ENCODE measurements at regions not wholly inside any gene's neighbourhood (a gene's known extent, or its start where the extent isn't known, plus 50 kb on each side); places are given as distances from the start of the nearest gene placed in this dataset.
"Not testable (repeated sequence)": the region's sequence is repeated elsewhere in the genome, so short reads cannot be mapped to it uniquely, and the experiment has no call there.

DNA sequence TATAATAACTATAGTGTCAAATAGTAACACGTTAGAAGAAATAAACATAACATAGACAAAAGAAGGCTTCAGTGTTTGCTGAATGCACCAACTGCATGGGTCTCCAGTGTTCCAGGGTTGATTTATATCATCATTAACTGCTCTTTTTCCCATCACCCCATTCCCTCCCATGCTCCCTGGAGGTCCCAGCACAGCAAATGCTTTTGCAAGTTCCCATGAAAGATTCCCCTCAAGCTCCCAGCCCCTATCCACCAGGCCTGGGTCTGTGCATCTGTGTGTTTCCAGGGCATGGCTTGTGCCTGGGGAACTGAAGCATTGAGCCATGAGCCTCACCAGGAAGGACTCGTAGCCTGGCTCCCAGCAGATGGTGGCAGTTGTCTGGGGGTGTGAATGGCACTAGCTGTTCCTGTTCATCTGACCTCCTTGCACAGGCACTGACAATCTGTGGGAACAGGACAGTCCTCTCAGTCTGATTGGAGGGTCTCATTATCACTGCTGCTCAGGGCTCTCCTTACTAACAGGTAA is 164.6 kb upstream of the RMP24 start:
- TF ChIP-seq, protein P1, sequence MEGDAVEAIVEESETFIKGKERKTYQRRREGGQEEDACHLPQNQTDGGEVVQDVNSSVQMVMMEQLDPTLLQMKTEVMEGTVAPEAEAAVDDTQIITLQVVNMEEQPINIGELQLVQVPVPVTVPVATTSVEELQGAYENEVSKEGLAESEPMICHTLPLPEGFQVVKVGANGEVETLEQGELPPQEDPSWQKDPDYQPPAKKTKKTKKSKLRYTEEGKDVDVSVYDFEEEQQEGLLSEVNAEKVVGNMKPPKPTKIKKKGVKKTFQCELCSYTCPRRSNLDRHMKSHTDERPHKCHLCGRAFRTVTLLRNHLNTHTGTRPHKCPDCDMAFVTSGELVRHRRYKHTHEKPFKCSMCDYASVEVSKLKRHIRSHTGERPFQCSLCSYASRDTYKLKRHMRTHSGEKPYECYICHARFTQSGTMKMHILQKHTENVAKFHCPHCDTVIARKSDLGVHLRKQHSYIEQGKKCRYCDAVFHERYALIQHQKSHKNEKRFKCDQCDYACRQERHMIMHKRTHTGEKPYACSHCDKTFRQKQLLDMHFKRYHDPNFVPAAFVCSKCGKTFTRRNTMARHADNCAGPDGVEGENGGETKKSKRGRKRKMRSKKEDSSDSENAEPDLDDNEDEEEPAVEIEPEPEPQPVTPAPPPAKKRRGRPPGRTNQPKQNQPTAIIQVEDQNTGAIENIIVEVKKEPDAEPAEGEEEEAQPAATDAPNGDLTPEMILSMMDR (conservative IDR thresholded peaks at IDR 0.05; ENCODE audit: low read depth, low read length): no peak
- no peak overlapping the region for H3K4me3 ChIP-seq (ENCODE audit: low read depth, low read length)
- DNase-seq (ENCODE audit: low read depth): no peak

- TF ChIP-seq, protein P1 (conservative IDR thresholded peaks at IDR 0.05; ENCODE audit: low read depth, low read length): no peak
These were observed 163.7 kb upstream of the RMP24 start for GRCh38 chr18:35808796-35809195.

GRCh38 chr18:35810520-35810919 is 162.0 kb upstream of the RMP24 start:
- no peak for DNase-seq (ENCODE audit: low read depth)
- H3K4me3 ChIP-seq (ENCODE audit: low read depth, low read length): no peak overlapping the region
- TF ChIP-seq, protein P1 (conservative IDR thresholded peaks at IDR 0.05; ENCODE audit: low read depth, low read length): no peak

More at GRCh38 chr18:35808796-35809195, 163.7 kb upstream of the RMP24 start:
- no peak overlapping the region for H3K4me3 ChIP-seq (ENCODE audit: low read depth, low read length)
- no peak for DNase-seq (ENCODE audit: low read depth)

DNA sequence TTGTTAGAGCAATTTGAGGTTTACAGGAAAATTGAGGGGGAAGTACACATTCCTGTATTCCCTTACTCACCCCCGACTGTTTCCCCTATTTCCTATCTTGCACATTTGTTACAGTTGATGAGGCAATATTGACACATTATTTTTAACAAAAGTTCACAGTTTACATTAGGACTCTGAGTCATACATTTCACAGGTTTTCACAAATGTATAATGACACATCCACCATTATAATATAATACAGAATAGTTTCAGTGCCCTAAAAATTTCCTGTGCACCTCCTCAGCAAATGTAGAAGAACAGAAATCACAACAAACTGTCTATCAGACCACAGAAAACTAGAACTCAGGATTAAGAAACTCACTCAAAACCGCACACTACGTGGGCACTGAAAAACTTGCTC is 160.6 kb upstream of the RMP24 start:
- DNase-seq (ENCODE audit: low read depth): no peak
- H3K4me3 ChIP-seq (ENCODE audit: low read depth, low read length): no peak overlapping the region
- TF ChIP-seq, protein P1 (conservative IDR thresholded peaks at IDR 0.05; ENCODE audit: low read depth, low read length): no peak

GRCh38 chr18:35815011-35815410 is 157.5 kb upstream of the RMP24 start:
- not testable (repeated sequence) for H3K4me3 ChIP-seq (ENCODE audit: low read depth, low read length); DNase-seq (ENCODE audit: low read depth)

- no peak overlapping the region for H3K4me3 ChIP-seq (ENCODE audit: low read depth, low read length)
- TF ChIP-seq, protein P1 (conservative IDR thresholded peaks at IDR 0.05; ENCODE audit: low read depth, low read length): no peak
- no peak for DNase-seq (ENCODE audit: low read depth)
These were observed 156.5 kb upstream of the RMP24 start for GRCh38 chr18:35816003-35816402.

GRCh38 chr18:35817604-35818352 is 154.7 kb upstream of the RMP24 start:
- no peak overlapping the region for H3K4me3 ChIP-seq (ENCODE audit: low read depth, low read length)
- TF ChIP-seq, protein P1 (conservative IDR thresholded peaks at IDR 0.05; ENCODE audit: low read depth, low read length): no peak
- no peak for DNase-seq (ENCODE audit: low read depth)

All from epithelial cell of proximal tubule (primary cell).